AG09319 (cell line): ENCODE measurements at regions not wholly inside any gene's neighbourhood (a gene's known extent, or its start where the extent isn't known, plus 50 kb on each side); places are given as distances from the start of the nearest gene placed in this dataset.

Source experiments
- DNase-seq: peaks from one replicate; pipeline ENCODE4 v3.0.0-alpha.2; 2010; ENCODE audit warnings: low read depth; ENCODE audit errors: extremely low read depth
- TF ChIP-seq, protein P1 (sequence below): IDR thresholded peaks from 2 replicates; pipeline ENCODE4 v1.5.1; 2011; ENCODE audit warnings: low read depth, mild to moderate bottlenecking, inconsistent platforms, low read length, moderate library complexity

DNA sequence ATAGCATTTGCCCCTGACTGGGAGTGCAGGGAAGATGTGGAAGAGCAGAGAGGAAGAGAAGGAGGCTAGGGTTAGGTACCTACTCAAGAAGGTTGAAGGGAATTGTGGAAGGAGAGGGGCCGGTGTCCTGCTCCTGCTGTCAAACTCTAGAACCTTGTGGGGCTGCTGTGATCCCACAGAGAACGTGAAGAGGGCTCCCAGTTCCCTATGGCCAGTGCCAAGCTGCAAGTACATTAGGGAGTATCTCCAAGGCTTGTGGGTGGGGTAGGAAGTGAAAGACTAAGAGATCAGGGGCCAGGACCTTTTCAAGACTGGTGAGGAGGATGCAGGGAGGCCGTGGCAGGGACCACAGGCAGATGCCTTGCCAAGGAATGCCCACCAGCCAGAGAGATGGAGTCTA lies 263.4 kb downstream of the CDH26 start:
- TF ChIP-seq, protein P1, sequence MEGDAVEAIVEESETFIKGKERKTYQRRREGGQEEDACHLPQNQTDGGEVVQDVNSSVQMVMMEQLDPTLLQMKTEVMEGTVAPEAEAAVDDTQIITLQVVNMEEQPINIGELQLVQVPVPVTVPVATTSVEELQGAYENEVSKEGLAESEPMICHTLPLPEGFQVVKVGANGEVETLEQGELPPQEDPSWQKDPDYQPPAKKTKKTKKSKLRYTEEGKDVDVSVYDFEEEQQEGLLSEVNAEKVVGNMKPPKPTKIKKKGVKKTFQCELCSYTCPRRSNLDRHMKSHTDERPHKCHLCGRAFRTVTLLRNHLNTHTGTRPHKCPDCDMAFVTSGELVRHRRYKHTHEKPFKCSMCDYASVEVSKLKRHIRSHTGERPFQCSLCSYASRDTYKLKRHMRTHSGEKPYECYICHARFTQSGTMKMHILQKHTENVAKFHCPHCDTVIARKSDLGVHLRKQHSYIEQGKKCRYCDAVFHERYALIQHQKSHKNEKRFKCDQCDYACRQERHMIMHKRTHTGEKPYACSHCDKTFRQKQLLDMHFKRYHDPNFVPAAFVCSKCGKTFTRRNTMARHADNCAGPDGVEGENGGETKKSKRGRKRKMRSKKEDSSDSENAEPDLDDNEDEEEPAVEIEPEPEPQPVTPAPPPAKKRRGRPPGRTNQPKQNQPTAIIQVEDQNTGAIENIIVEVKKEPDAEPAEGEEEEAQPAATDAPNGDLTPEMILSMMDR = no peak

DNA sequence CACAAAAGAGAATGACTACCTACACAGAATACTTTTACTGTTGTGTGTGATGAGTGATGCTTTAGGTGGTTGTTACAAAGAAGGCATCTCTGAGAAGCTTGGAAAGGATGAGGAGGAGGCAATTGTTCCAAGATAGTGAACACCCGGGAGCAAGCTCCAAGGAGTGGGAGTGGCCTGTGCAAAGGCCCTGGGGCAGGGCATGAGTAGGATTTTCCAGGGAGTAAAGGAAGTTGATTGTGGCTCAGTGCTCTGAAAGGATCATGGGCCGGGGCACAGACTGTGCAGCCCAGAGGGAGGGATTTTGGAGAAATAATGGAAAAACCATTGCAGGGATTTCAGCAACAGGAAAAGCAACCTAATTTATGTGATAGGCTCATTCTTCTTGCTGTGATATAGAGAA lies 264.3 kb downstream of the CDH26 start:
- DNase-seq = no peak
- TF ChIP-seq, protein P1 = no peak

More for the DNA sequence above, 263.4 kb downstream of the CDH26 start:
- DNase-seq = no peak

DNA sequence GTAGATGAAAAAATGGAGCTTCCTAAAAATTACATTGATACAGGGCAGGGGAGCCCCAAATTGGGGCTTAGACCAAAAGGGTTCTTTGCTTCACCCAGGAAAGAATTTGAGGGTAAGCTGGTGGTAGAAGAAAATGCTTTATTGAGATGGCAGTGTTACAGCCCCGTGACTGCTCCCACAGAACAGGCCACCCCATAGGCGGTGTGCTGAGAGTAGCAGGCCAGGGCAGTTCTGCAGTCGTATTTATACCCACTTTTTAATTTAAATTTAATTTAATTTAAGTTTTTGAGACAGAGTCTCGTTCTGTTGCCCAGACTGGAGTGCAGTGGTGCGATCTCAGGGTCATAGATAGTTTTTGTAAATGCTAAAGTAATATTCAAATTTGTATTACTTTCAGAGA lies 265.0 kb downstream of the CDH26 start:
- DNase-seq = no peak
- TF ChIP-seq, protein P1 = no peak

DNA sequence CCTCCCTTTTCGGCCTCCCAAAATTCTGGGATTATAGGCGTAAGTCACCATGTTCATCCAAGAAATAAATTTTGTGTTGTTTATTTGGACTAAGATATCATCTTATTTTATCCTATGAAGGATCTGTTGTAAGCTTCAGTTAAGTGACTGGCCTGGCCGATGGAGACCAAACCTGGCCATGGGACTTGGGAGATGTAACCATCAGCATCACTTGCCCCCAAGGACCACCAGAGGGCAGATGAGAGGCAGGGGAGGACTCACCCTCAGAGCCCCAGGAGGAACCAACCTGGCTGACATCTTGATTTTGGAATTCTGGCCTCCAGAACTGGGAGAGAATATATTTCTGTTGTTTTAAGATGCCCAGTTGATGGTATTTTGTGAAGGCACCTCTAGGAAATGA lies 266.7 kb downstream of the CDH26 start:
- TF ChIP-seq, protein P1 = peak; percentile 39
- DNase-seq = no peak

DNA sequence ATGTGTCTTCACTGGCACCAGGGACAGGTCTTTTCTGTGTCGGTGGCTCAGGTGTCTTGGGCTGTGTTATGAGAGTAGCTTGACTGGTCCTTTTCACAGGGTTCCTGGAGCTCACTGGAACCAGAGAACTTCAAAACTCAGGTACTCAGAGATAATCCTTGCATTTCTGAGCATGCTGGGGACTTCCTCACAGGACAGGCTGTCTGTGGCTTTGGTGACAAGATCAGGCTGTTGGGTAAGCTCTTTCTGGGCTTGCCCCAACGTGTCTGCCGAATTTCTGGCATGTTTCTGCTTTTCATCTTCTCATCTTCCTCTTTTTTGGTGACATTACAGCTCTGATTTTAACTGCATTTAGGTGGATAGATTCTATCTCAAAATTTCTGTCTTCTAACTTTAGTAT lies 270.0 kb downstream of the CDH26 start:
- DNase-seq = no peak
- TF ChIP-seq, protein P1 = no peak

DNA sequence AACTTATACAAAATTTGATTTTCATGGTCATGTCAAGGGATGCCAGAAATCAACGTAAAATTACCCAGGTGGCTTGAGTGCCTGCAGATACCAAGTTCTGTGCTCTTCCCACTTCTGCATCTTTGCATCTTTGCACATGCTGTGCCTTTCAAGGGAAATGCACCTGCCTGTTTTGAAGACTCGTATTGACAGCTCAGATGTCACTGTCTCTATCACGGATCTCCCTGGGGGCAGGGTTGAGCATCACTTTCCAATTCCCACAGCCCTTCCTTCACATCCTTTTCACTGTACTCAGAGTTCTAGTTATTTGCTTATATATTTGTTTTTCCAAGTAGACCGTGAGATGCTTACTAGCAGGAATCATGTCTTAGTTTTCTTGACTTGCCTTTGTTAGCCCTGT lies 274.2 kb downstream of the CDH26 start:
- DNase-seq = no peak
- TF ChIP-seq, protein P1 = no peak

DNA sequence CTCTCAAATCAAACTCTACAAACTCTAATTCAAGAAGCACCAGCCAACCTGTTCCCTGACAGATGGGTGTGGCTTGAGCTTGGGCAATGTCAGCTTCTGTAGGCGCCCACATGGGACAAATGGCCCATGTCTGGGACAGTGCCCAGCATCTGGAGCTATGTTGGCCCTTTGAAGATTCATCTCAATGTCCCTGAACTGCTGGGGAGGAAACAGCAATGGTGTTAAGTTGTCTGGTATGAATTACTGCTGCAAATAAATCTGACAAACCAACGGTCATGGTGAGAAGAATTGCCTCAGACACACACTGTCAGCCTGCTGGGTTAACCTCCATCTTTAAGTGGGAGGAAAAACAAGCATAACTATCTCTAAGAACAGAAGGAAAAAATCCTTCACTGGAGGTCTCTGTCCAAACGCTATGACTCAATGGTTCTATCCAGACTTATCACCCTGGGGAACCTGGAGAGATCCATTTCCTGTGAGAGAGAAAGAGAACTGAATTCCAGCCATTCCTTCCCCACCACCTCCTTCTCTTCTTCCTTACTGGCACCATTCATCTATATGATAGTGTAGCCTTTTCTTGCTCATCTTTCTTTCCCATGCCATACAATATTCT lies 274.9 kb downstream of the CDH26 start:
- DNase-seq = no peak
- TF ChIP-seq, protein P1 = no peak
